ENCODE measurements at regions not wholly inside any gene's neighbourhood (a gene's known extent, or its start where the extent isn't known, plus 50 kb on each side); places are given as distances from the start of the nearest gene placed in this dataset.

- TF ChIP-seq SNAPC4 (CRISPR knock-in tag; IDR thresholded peaks at IDR 0.05) (no peak), ZNF746 (CRISPR knock-in tag; IDR thresholded peaks at IDR 0.05) (no peak), ZNF564 (CRISPR knock-in tag; IDR thresholded peaks at IDR 0.05) (peak; percentile 90; the same call in 1 of the 2 replicates), IRX3 (CRISPR knock-in tag; IDR thresholded peaks at IDR 0.05; ENCODE audit: borderline replicate concordance, low read depth) (no peak), REST (IDR thresholded peaks at IDR 0.05; ENCODE audit: borderline replicate concordance in 1 of 2, low read depth in 1 of 2, low read length in 2 of 2) (no peak), NR3C1 (CRISPR knock-in tag; IDR thresholded peaks at IDR 0.05) (no peak), ZNF12 (CRISPR knock-in tag; IDR thresholded peaks at IDR 0.05) (0 out of 2 replicates have a peak, but pooled peaks have one; percentile 70), ZSCAN30 (CRISPR knock-in tag; IDR thresholded peaks at IDR 0.05) (no peak), KAT7 (CRISPR knock-in tag; IDR thresholded peaks at IDR 0.05; ENCODE audit: borderline replicate concordance) (no peak)
Measured at GRCh38 chr5:56683733-56684132, 131.6 kb upstream of the MAP3K1 start (continued).

Measured in HepG2 (cell line).